HG02852 (cell line): ENCODE measurements at regions not wholly inside any gene's neighbourhood (a gene's known extent, or its start where the extent isn't known, plus 50 kb on each side); places are given as distances from the start of the nearest gene placed in this dataset.
"Not testable (repeated sequence)": the region's sequence is repeated elsewhere in the genome, so short reads cannot be mapped to it uniquely, and the experiment has no call there.

Source experiments
- ATAC-seq: cut with Tn5 transposase; IDR thresholded peaks from one replicate; pipeline ENCODE4 v1.9.1; 2021; ENCODE audit warnings: mild to moderate bottlenecking, moderate library complexity; ENCODE audit not compliant: unreplicated experiment

- ATAC-seq: no peak
Observed at GRCh38 chr10:29702273-29703164, 67.7 kb upstream of the SVIL start.

- ATAC-seq: no peak
Observed at GRCh38 chr10:29701306-29701705, 66.5 kb upstream of the SVIL start.

GRCh38 chr10:29699621-29700020 lies 64.8 kb upstream of the SVIL start:
- no peak for ATAC-seq

- no peak for ATAC-seq
Observed at GRCh38 chr10:29698773-29699490, 64.2 kb upstream of the SVIL start.

- not testable (repeated sequence) for ATAC-seq
Observed at GRCh38 chr10:29696581-29696980, 61.8 kb upstream of the SVIL start.

DNA sequence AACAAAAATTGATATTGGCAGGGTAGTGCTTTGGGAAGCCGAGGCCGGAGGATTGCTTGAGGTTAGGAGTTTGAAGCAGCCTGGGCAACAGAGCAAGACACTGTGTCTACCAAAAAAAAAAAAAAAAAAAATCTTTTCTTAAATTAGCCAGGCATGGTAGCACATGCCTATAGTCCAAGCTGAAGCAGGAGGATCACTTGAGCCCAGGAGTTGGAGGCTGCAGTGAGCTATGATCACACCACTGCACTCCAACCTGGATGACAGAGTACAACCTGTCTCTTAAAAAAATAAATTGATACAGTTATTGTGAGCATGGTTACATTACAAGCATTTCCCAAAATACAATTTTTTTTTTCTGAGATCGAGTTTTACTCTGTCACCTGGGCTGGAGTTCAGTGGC lies 59.4 kb upstream of the SVIL start:
- ATAC-seq: no peak

DNA sequence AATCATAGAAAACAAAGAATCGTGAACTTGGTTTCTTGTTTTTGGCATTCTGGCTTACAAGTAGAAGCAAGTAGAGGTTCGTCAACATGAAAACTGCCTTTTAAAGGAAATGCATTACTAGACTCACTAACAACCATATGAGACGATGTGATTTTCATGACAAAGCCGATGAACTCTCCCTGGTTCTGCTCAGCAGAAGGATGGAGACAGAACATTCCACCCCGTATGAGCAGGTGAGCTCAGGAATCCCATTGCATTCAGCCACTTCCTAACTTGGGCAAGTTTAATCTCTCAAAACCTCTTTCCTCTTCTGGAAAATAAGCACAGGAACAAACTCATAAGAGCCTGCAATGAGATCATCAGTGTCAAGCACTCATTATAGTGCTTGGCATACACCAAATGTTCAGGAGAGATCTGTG lies 57.4 kb upstream of the SVIL start:
- ATAC-seq: no peak

- no peak for ATAC-seq
Observed at GRCh38 chr10:29691564-29692072, 56.8 kb upstream of the SVIL start.

DNA sequence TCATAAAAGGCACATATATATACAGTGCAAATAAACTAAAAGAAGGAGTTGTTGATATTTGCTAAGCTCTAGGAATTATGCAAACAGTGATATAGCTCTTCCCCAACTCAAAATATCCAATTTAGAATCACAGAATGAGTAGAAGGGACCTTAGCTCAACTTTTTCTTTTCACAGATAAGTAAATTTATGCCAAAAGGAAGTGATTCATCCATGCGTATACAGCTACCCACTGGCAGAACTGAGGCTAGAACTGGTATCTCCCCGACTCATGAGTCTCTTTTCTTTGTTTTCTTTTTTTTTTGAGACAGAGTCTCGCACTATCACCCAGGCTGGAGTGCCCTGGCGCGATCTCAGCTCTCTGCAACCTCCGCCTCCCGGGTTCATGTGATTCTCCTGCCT lies 54.2 kb upstream of the SVIL start:
- no peak for ATAC-seq

DNA sequence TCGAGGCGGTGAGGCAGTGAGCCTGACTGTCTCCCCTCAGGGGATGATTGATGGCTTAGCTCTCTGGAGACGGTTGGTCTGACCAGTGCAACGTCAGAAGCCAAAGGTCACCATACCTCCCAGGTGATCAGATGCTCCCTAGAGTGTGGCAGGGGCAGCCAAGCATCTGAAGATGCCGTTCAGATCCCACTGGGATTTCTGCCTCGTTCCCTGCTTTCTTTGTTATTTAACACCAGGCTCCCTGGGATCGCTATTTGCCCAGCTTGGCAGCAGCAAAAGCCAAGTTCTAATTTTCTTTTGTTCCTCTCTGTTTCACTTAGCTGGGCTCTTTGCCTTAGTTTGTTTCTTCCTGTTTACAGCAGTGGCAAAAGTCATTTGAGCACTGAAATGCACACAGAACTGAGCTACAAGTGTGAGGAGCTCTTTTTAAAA lies 53.5 kb upstream of the SVIL start:
- no peak for ATAC-seq

DNA sequence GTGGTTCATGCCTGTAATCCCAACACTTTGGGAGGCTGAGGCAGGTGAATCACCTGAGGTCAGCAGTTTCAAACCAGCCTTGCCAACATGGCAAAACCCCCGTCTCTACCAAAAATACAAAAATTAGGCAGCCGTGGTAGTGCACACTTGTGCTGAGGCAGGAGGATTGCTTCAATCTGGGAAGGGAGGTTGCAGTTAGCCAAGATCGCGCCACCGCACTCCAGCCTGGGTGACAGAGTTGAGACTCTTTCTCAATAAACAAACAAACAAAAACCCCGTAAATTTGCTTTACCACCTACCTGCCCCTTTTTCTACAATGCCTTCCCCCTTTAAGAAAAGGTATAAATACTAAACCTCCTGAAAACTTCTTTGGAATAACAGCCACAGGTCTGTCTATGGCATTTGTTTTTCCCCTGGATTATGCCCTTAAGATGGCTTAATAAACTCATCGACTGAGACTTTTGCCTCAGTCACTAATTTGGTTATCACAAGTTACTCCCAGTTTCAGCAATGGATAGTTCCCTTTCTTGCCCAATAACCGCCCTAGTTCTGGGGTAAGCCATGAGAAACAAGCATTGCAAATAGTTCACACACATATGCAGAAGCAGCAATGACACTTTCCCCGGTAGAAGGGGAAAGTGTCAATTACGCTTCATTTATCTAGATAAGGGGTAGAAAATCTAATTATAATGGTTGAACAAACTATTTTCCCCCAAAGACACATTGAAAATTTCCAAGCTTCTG lies 52.8 kb upstream of the SVIL start:
- ATAC-seq: no peak

DNA sequence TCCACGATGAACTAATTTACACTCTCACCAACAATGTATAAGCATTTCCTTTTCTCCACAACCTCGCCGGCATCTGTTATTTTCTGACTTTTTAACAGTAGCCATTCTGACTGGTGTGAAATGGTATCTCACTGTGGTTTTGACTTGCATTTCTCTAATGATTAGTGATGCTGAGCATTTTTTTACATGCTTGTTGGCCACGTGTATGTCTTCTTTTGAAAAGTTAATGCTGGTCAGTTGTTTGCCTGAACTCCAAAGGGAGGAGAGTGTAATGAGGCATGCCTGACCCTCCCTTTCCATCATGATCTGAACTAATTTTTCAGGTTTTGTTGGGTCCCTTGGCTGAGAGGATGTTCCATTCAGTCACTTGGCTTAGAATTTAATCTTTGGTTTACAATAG lies 50.7 kb upstream of the SVIL start:
- no peak for ATAC-seq
